ENCODE measurements at regions not wholly inside any gene's neighbourhood (a gene's known extent, or its start where the extent isn't known, plus 50 kb on each side); places are given as distances from the start of the nearest gene placed in this dataset.

- no peaks in the 10 kb centered on the region for H3K79me2 ChIP-seq (ENCODE audit: insufficient read depth, low read length)
- no peak overlapping the region for H3K4me3 ChIP-seq (ENCODE audit: insufficient read depth, low read depth, low read length)
- Mint-ChIP-seq H3K4me3 (ENCODE audit: unreplicated experiment) (no peak overlapping the region), H3K9me3 (ENCODE audit: unreplicated experiment) (peaks cover 1% of the 10 kb centered on the region), H3K27me3 (ENCODE audit: low read depth, unreplicated experiment) (no peaks in the 10 kb centered on the region), H3K27ac (ENCODE audit: unreplicated experiment) (no peak overlapping the region), H3K36me3 (ENCODE audit: low read depth, unreplicated experiment) (no peaks in the 10 kb centered on the region), H3K4me1 (ENCODE audit: low read depth, unreplicated experiment) (peaks cover 16% of the 10 kb centered on the region)
- DNase-seq (ENCODE audit: low read depth) (no peak), FAIRE-seq (no peak)
- H3K36me3 ChIP-seq (ENCODE audit: insufficient read depth, low read length): no peaks in the 10 kb centered on the region
- H3K9me3 ChIP-seq (ENCODE audit: insufficient read depth, low read depth, low read length): no peaks in the 10 kb centered on the region
- no peaks in the 10 kb centered on the region for H3K27me3 ChIP-seq (ENCODE audit: insufficient read depth, low read length)
- H3K9ac ChIP-seq (ENCODE audit: low read length): no peak overlapping the region
- TF ChIP-seq EZH2 (IDR thresholded peaks at IDR 0.05; ENCODE audit: insufficient read depth, low read length): no peak
- TF ChIP-seq, protein P1, sequence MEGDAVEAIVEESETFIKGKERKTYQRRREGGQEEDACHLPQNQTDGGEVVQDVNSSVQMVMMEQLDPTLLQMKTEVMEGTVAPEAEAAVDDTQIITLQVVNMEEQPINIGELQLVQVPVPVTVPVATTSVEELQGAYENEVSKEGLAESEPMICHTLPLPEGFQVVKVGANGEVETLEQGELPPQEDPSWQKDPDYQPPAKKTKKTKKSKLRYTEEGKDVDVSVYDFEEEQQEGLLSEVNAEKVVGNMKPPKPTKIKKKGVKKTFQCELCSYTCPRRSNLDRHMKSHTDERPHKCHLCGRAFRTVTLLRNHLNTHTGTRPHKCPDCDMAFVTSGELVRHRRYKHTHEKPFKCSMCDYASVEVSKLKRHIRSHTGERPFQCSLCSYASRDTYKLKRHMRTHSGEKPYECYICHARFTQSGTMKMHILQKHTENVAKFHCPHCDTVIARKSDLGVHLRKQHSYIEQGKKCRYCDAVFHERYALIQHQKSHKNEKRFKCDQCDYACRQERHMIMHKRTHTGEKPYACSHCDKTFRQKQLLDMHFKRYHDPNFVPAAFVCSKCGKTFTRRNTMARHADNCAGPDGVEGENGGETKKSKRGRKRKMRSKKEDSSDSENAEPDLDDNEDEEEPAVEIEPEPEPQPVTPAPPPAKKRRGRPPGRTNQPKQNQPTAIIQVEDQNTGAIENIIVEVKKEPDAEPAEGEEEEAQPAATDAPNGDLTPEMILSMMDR (IDR thresholded peaks at IDR 0.05; ENCODE audit: insufficient read depth, low read depth, low read length): no peak
- no peak overlapping the region for H3K4me2 ChIP-seq (ENCODE audit: low read length)
- H3K27ac ChIP-seq (ENCODE audit: low read depth, low read length): no peak overlapping the region
- no peaks in the 10 kb centered on the region for H4K20me1 ChIP-seq (ENCODE audit: insufficient read depth, low read length)
- H2AFZ ChIP-seq (ENCODE audit: low read depth, low read length): no peak overlapping the region
- H3K4me1 ChIP-seq (ENCODE audit: insufficient read depth, low read length): peaks cover 9% of the 10 kb centered on the region
Measured at GRCh38 chr15:47872869-47873432, 155.6 kb downstream of the SEMA6D start.

GRCh38 chr15:47876986-47877385, 159.7 kb downstream of the SEMA6D start:
- H3K79me2 ChIP-seq (ENCODE audit: insufficient read depth, low read length): no peaks in the 10 kb centered on the region
- H4K20me1 ChIP-seq (ENCODE audit: insufficient read depth, low read length): no peaks in the 10 kb centered on the region
- no peak overlapping the region for H3K4me3 ChIP-seq (ENCODE audit: insufficient read depth, low read depth, low read length)
- H3K36me3 Mint-ChIP-seq (ENCODE audit: low read depth, unreplicated experiment): no peaks in the 10 kb centered on the region
- H3K27ac Mint-ChIP-seq (ENCODE audit: unreplicated experiment): no peak overlapping the region
- FAIRE-seq: no peak
- no peaks in the 10 kb centered on the region for H3K9me3 ChIP-seq (ENCODE audit: insufficient read depth, low read depth, low read length)
- no peak for DNase-seq (ENCODE audit: low read depth)
- TF ChIP-seq, protein P1 (IDR thresholded peaks at IDR 0.05; ENCODE audit: insufficient read depth, low read depth, low read length): no peak
- TF ChIP-seq EZH2 (IDR thresholded peaks at IDR 0.05; ENCODE audit: insufficient read depth, low read length): no peak
- no peaks in the 10 kb centered on the region for H3K4me1 ChIP-seq (ENCODE audit: insufficient read depth, low read length)
- no peaks in the 10 kb centered on the region for H3K27me3 ChIP-seq (ENCODE audit: insufficient read depth, low read length)
- no peaks in the 10 kb centered on the region for H3K4me1 Mint-ChIP-seq (ENCODE audit: low read depth, unreplicated experiment)
- no peak overlapping the region for H3K9ac ChIP-seq (ENCODE audit: low read length)
- no peak overlapping the region for H3K27ac ChIP-seq (ENCODE audit: low read depth, low read length)
- no peaks in the 10 kb centered on the region for H3K36me3 ChIP-seq (ENCODE audit: insufficient read depth, low read length)
- no peak overlapping the region for H2AFZ ChIP-seq (ENCODE audit: low read depth, low read length)
- H3K4me3 Mint-ChIP-seq (ENCODE audit: unreplicated experiment): no peak overlapping the region
- no peaks in the 10 kb centered on the region for H3K27me3 Mint-ChIP-seq (ENCODE audit: low read depth, unreplicated experiment)
- peaks cover 3% of the 10 kb centered on the region for H3K9me3 Mint-ChIP-seq (ENCODE audit: unreplicated experiment)
- H3K4me2 ChIP-seq (ENCODE audit: low read length): no peak overlapping the region

DNA sequence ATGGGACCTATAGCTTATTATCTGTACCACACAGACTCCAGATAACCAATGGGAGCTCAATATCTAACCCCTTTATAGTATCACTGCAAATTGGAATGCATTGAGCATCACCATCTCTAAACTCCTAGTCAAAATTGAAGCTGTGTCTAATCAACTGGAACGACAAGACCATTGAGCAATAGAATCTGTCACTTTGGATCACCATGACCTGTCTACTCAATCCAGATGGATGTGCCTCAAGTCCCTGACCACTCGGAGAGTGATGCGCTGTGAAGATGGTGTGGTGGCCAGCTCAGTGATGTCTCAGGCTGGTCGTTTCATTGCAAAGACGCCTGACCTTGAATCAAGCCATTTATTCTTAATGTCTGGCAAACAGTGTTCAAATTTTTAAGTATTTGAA, 160.5 kb downstream of the SEMA6D start:
- no peaks in the 10 kb centered on the region for H3K27me3 Mint-ChIP-seq (ENCODE audit: low read depth, unreplicated experiment)
- H3K36me3 Mint-ChIP-seq (ENCODE audit: low read depth, unreplicated experiment): no peaks in the 10 kb centered on the region

More for the DNA sequence above, 160.5 kb downstream of the SEMA6D start:
- no peaks in the 10 kb centered on the region for H3K9me3 ChIP-seq (ENCODE audit: insufficient read depth, low read depth, low read length)
- H3K27ac Mint-ChIP-seq (ENCODE audit: unreplicated experiment): no peak overlapping the region
- no peaks in the 10 kb centered on the region for H3K36me3 ChIP-seq (ENCODE audit: insufficient read depth, low read length)
- no peak for TF ChIP-seq EZH2 (IDR thresholded peaks at IDR 0.05; ENCODE audit: insufficient read depth, low read length)
- TF ChIP-seq, protein P1 (IDR thresholded peaks at IDR 0.05; ENCODE audit: insufficient read depth, low read depth, low read length): no peak
- H3K9me3 Mint-ChIP-seq (ENCODE audit: unreplicated experiment): peaks cover 3% of the 10 kb centered on the region
- no peaks in the 10 kb centered on the region for H3K27me3 ChIP-seq (ENCODE audit: insufficient read depth, low read length)
- no peak overlapping the region for H2AFZ ChIP-seq (ENCODE audit: low read depth, low read length)
- H3K4me2 ChIP-seq (ENCODE audit: low read length): no peak overlapping the region
- H3K9ac ChIP-seq (ENCODE audit: low read length): no peak overlapping the region
- H4K20me1 ChIP-seq (ENCODE audit: insufficient read depth, low read length): no peaks in the 10 kb centered on the region
- no peak overlapping the region for H3K4me3 Mint-ChIP-seq (ENCODE audit: unreplicated experiment)
- no peaks in the 10 kb centered on the region for H3K4me1 ChIP-seq (ENCODE audit: insufficient read depth, low read length)
- DNase-seq (ENCODE audit: low read depth) (no peak), FAIRE-seq (no peak)
- no peaks in the 10 kb centered on the region for H3K79me2 ChIP-seq (ENCODE audit: insufficient read depth, low read length)
- H3K4me1 Mint-ChIP-seq (ENCODE audit: low read depth, unreplicated experiment): no peaks in the 10 kb centered on the region
- H3K4me3 ChIP-seq (ENCODE audit: insufficient read depth, low read depth, low read length): no peak overlapping the region
- no peak overlapping the region for H3K27ac ChIP-seq (ENCODE audit: low read depth, low read length)
